ENCODE measurements at regions not wholly inside any gene's neighbourhood (a gene's known extent, or its start where the extent isn't known, plus 50 kb on each side); places are given as distances from the start of the nearest gene placed in this dataset.

DNA sequence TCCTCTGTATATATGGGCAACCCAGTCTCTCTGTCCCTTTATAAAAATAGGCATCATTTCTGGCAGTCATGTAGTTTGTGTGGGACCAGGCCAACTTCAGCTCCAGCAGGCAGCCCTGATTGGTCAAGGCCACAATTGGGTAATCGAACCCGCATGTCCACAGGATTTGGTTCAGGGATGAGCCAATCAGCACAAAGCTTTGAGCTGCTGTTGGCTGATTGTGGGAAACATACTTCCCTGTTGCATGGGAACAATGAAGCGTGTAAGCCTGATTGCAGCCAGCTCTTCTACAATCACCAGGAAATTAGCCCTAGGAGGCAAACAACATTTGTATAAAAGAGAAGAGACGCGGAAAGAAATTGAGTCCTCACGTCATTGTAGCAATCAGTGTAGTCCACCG, 328.6 kb downstream of the PCNX1 start:
- TF ChIP-seq, protein P1, sequence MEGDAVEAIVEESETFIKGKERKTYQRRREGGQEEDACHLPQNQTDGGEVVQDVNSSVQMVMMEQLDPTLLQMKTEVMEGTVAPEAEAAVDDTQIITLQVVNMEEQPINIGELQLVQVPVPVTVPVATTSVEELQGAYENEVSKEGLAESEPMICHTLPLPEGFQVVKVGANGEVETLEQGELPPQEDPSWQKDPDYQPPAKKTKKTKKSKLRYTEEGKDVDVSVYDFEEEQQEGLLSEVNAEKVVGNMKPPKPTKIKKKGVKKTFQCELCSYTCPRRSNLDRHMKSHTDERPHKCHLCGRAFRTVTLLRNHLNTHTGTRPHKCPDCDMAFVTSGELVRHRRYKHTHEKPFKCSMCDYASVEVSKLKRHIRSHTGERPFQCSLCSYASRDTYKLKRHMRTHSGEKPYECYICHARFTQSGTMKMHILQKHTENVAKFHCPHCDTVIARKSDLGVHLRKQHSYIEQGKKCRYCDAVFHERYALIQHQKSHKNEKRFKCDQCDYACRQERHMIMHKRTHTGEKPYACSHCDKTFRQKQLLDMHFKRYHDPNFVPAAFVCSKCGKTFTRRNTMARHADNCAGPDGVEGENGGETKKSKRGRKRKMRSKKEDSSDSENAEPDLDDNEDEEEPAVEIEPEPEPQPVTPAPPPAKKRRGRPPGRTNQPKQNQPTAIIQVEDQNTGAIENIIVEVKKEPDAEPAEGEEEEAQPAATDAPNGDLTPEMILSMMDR (conservative IDR thresholded peaks at IDR 0.05; ENCODE audit: low read length): no peak
- TF ChIP-seq EZH2phosphoT487 (IDR thresholded peaks at IDR 0.05; ENCODE audit: borderline replicate concordance): no peak

Data from Loucy (cell line).